GM12865 (cell line): ENCODE measurements at regions not wholly inside any gene's neighbourhood (a gene's known extent, or its start where the extent isn't known, plus 50 kb on each side); places are given as distances from the start of the nearest gene placed in this dataset.
"Not testable (repeated sequence)": the region's sequence is repeated elsewhere in the genome, so short reads cannot be mapped to it uniquely, and the experiment has no call there.

Experiments
- DNase-seq: peaks from one replicate; pipeline ENCODE4 v3.0.0; 2010; ENCODE audit warnings: low read depth
- H3K4me3 ChIP-seq: 2 replicates; pipeline ENCODE4 v1.5.1; 2011; ENCODE audit warnings: mild to moderate bottlenecking, low read depth, low read length, control low read depth
- CTCF ChIP-seq: IDR thresholded peaks from 2 replicates; pipeline ENCODE4 v1.5.1; 2011; ENCODE audit warnings: low read length, control low read depth, low read depth, inconsistent platforms; ENCODE audit not compliant: insufficient read depth; ENCODE audit errors: missing control alignments

- TF ChIP-seq CTCF = no peak
- DNase-seq = no peak
Measured at GRCh38 chr19:28687296-28687695, 525.7 kb downstream of the UQCRFS1 start.

GRCh38 chr19:28686756-28687155 is 526.2 kb downstream of the UQCRFS1 start:
- no peak overlapping the region for H3K4me3 ChIP-seq
- TF ChIP-seq CTCF = no peak
- no peak for DNase-seq

More at GRCh38 chr19:28687296-28687695, 525.7 kb downstream of the UQCRFS1 start:
- no peak overlapping the region for H3K4me3 ChIP-seq

DNA sequence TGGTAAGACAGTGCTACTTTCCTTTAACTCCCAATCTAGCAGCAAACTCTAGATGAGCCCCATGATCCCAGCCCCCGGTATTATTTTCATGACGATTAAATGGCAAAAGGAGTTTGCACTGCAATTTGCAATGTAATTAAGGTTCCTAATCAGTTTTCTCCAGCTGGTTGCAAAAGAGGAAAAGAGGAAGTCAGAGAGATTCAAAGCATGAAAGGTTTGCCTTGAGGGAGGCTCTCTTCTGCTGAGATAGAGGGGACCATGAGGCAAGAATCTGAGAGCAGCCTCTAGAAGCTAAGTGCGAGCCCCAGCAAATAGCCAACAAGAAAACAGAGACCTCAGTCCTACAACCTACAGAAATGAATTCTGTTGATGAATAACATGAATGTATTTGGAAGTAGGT is 527.1 kb downstream of the UQCRFS1 start:
- DNase-seq = no peak
- no peak for TF ChIP-seq CTCF
- H3K4me3 ChIP-seq = no peak overlapping the region

DNA sequence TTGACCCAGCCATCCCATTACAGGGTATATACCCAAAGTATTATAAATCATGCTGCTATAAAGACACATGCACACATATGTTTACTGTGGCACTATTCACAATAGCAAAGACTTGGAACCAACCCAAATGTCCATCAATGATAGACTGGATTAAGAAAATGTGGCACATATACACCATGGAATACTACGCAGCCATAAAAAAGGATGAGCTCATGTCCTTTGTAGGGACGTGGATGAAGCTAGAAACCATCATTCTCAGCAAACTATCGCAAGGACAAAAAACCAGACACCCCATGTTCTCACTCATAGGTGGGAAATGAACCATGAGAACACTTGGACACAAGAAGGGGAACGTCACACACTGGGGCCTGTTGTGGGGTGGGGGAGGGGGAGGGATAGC is 527.9 kb downstream of the UQCRFS1 start:
- not testable (repeated sequence) for DNase-seq, H3K4me3 ChIP-seq

DNA sequence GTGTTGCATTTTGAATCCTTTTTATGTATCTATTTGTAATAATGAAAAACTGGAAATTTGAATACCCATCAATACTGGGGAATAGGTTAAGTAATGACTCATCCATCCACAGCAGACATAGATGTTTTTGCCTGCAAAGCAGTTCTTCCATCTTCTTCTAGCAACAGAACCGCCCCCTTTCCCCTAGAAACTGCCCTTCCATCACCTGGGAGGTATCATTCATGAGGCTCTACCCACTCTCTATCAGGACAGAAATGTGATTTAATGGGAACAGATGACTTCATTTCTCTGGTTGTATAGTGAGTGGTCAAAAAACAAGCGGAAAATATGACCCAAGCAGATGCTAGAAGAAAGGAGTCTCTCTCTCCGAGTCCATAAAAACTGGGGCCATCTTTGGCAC is 532.8 kb downstream of the UQCRFS1 start:
- no peak for DNase-seq
- no peak for TF ChIP-seq CTCF

DNA sequence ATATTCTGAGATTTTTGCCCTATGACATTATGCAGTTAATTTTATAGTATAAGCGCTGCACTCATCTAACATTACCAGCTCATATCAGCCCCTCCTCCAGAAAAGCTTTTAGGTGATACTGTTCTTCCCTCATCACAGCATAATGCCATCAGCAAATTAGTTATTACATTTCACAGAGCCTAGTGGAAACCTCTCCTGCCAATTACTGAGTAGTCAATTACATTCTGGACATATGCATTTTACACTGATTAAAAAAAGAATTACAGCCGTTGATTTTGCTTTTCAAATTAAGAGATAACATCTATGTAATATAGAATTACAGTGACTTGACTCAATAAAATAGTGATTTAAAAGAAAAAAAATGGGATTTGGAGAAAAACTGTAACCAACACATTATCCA is 542.1 kb downstream of the UQCRFS1 start:
- DNase-seq = no peak
- no peak overlapping the region for H3K4me3 ChIP-seq
- no peak for TF ChIP-seq CTCF

More for the DNA sequence above, 532.8 kb downstream of the UQCRFS1 start:
- H3K4me3 ChIP-seq = no peak overlapping the region

DNA sequence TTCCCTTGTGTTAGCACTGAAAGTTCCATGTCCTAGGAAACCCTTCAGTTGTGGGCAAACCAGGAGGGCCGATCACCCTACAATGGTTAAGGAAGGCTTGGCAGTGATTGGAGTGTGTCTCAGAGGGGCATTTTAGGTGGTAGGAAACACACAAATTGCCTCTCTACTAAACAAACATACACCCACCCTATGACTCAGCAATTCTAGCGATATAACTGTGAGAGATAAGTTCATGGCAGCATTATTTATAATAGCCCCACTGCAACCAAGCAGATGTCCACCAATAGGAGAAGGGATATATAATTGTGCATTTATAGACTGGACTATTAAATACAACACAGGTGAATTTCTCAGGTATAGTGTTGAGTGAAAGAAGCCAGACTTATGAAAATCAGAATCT is 543.1 kb downstream of the UQCRFS1 start:
- no peak for DNase-seq
- TF ChIP-seq CTCF = no peak
- no peak overlapping the region for H3K4me3 ChIP-seq
